Adrenal gland (tissue), 9 donors: ENCODE measurements at regions not wholly inside any gene's neighbourhood (a gene's known extent, or its start where the extent isn't known, plus 50 kb on each side); places are given as distances from the start of the nearest gene placed in this dataset.

Experiments
- DNase-seq, 7 donors: peaks; one replicate each; pipeline ENCODE4 v3.0.0-alpha.2; 2019 to 2020
- H3K27ac ChIP-seq, 5 donors: fragments of 200-600 bp; sonication (generic) in 4 of 5; 1 replicate in 3 of 5; 2 replicates in 2 of 5; pipeline versions ENCODE4 v1.5.1 to v1.8.0; 2016 to 2020; ENCODE audit warnings: mild to moderate bottlenecking in 1 of 5
- H3K27me3 ChIP-seq: fragments of 200-600 bp; 2 replicates; pipeline ENCODE4 v1.8.0; 2021
- H3K36me3 ChIP-seq, 2 donors: fragments of 200-600 bp; replicated peaks in 1 of 2; 1 replicate in 1 of 2; 2 replicates in 1 of 2; pipeline versions ENCODE4 v1.5.1 to v1.8.0; 2018 to 2022
- H3K4me1 ChIP-seq, 2 donors: fragments of 200-600 bp; replicated peaks in 1 of 2; 1 replicate in 1 of 2; 2 replicates in 1 of 2; pipeline versions ENCODE4 v1.5.1 to v1.8.0; 2018 to 2021
- H3K4me3 ChIP-seq, 4 donors: fragments of 200-600 bp; sonication (generic) in 3 of 4; one replicate each; pipeline ENCODE4 v1.5.1; 2016 to 2018
- H3K9me3 ChIP-seq, 3 donors: fragments of 200-600 bp; sonication (generic) in 1 of 3; replicated peaks in 1 of 3; 1 replicate in 2 of 3; 2 replicates in 1 of 3; pipeline versions ENCODE4 v1.5.1 to v1.8.0; 2016 to 2021
- CTCF ChIP-seq, 6 experiments: fragments of 450-650 bp in 4 of 6; fragments of 200-600 bp in 2 of 6; sonication (generic) in 1 of 6; IDR thresholded peaks; 1 replicate in 5 of 6; 2 replicates in 1 of 6; pipeline versions ENCODE4 v1.5.1 to v1.8.0; 2016 to 2021; ENCODE audit warnings: antibody characterized with exemption in 6 of 6, mild to moderate bottlenecking in 2 of 6, moderate library complexity in 1 of 6
- POLR2A ChIP-seq, 2 donors: fragments of 450-650 bp; IDR thresholded peaks; one replicate each; pipeline ENCODE4 v1.6.1; 2017; ENCODE audit warnings: antibody characterized with exemption in 2 of 2, mild to moderate bottlenecking in 2 of 2, moderate library complexity in 1 of 2
- WGBS, 4 donors: extraction: QIAGEN DNeasy Blood & Tissue Kit in 2 of 4; methylation state at CpG; one replicate each; pipeline versions ENCODE4 v1.1.5 to v1.1.7; 2013 to 2017; 5-methylcytosine and 5-hydroxymethylcytosine counted together
- intact Hi-C, 2 donors: fragments of 100-400 bp; cut with DNase I; formaldehyde crosslinking; loops; one replicate each; pipeline versions ENCODE4 v1.14.1 to v1.15.0; 2022 to 2023
- donor health status: healthy with polysubstance abuse.
- donor health status: Bipolar disorder and iron deficiency.
- donor health status: DM: yes; HTN: yes; CAD: no.
- donor health status: DM: no; HTN: no; CAD: no.
- donor health status: DM: no; HTN: no; CAD: no.

- intact Hi-C loops = no loop called here
These were observed 397.1 kb upstream of the BTBD3 start for GRCh38 chr20:11520596-11520995.

GRCh38 chr20:11521476-11522365 is 396.0 kb upstream of the BTBD3 start:
- H3K27me3 ChIP-seq = no peaks in the 10 kb centered on the region
- H3K4me3 ChIP-seq = no peak overlapping the region
- H3K9me3 ChIP-seq = no peaks in the 10 kb centered on the region
- no peaks in the 10 kb centered on the region for H3K4me1 ChIP-seq
- no peak overlapping the region for H3K27ac ChIP-seq
- no peak for TF ChIP-seq POLR2A (IDR thresholded peaks at IDR 0.05)
- no peak for TF ChIP-seq CTCF (IDR thresholded peaks at IDR 0.05)
- 56 to 80% (median 69%) methylated on average over 4 of the region's 4 CpGs for WGBS, 4 donors
- intact Hi-C loops = no loop called here
- no peak for DNase-seq
- no peaks in the 10 kb centered on the region for H3K36me3 ChIP-seq

More at GRCh38 chr20:11520596-11520995, 397.1 kb upstream of the BTBD3 start:
- H3K36me3 ChIP-seq = no peaks in the 10 kb centered on the region
- 0 to 30% (median 0%) methylated on average over 1 of the region's 1 CpG for WGBS, 4 donors
- no peak overlapping the region for H3K27ac ChIP-seq
- H3K4me3 ChIP-seq = no peak overlapping the region
- H3K27me3 ChIP-seq = no peaks in the 10 kb centered on the region
- H3K4me1 ChIP-seq = no peaks in the 10 kb centered on the region
- DNase-seq = no peak
- H3K9me3 ChIP-seq = no peaks in the 10 kb centered on the region
- TF ChIP-seq POLR2A (IDR thresholded peaks at IDR 0.05) (no peak), CTCF (IDR thresholded peaks at IDR 0.05) (no peak)

GRCh38 chr20:11522366-11522741 is 395.3 kb upstream of the BTBD3 start:
- no peaks in the 10 kb centered on the region for H3K36me3 ChIP-seq
- H3K27ac ChIP-seq = no peak overlapping the region
- TF ChIP-seq CTCF (IDR thresholded peaks at IDR 0.05) = no peak
- TF ChIP-seq POLR2A (IDR thresholded peaks at IDR 0.05) = no peak
- no peaks in the 10 kb centered on the region for H3K27me3 ChIP-seq
- DNase-seq = no peak
- H3K4me3 ChIP-seq = no peak overlapping the region
- H3K9me3 ChIP-seq = no peaks in the 10 kb centered on the region
- intact Hi-C loops = no loop called here
- 55 to 67% (median 58%) methylated on average over 2 of the region's 2 CpGs for WGBS, 4 donors
- H3K4me1 ChIP-seq = no peaks in the 10 kb centered on the region

- no peaks in the 10 kb centered on the region for H3K36me3 ChIP-seq
- no peaks in the 10 kb centered on the region for H3K4me1 ChIP-seq
- no peak for TF ChIP-seq POLR2A (IDR thresholded peaks at IDR 0.05)
- TF ChIP-seq CTCF (IDR thresholded peaks at IDR 0.05) = no peak
- no peak for DNase-seq
- no peak overlapping the region for H3K27ac ChIP-seq
- H3K9me3 ChIP-seq = peaks cover 0 to 13% (median 11%) of the 10 kb centered on the region in 3 donors
- no peaks in the 10 kb centered on the region for H3K27me3 ChIP-seq
- 79 to 96% (median 91%) methylated on average over 4 of the region's 4 CpGs for WGBS, 4 donors
- intact Hi-C loops = no loop called here
- H3K4me3 ChIP-seq = no peak overlapping the region
These were observed 388.6 kb upstream of the BTBD3 start for GRCh38 chr20:11529047-11529446.
